ENCODE measurements at regions not wholly inside any gene's neighbourhood (a gene's known extent, or its start where the extent isn't known, plus 50 kb on each side); places are given as distances from the start of the nearest gene placed in this dataset.

GRCh38 chr5:96316487-96316886 is 116.6 kb downstream of the PCSK1 start:
- ATAC-seq, result no peak; a peak in 1 of 6 replicates
- no peak for FAIRE-seq
- 39% methylated on average over 2 of the region's 2 CpGs for WGBS (ENCODE audit: missing lambda C conversion rate)

DNA sequence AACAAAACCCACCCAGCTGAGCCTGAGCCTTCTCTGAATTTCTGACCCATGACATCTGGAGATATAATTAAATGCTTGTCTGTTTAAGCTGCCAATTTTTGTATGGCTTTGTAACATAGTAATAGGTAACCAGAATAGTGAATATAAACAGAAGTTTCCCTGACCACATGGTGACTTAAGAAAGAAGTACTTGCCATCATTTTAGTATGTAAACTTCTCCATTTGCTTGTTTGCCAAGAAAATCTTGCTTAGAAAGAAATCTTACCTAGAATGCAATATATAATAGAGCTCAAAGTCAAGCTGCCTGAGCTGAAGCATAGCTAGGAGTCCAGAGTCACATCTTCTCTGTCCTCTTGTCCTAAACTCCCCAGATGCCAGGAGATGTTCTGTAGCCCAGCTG is 117.0 kb downstream of the PCSK1 start:
- DNase-seq (ENCODE audit: low read depth in 1 of 2, low spot score in 1 of 2), result no peak
- peak overlapping the region; percentile 37 for H3K4me2 ChIP-seq
- TF ChIP-seq GATA3 (IDR thresholded peaks at IDR 0.05; ENCODE audit: borderline replicate concordance), result no peak
- no peak overlapping the region for H3K4me3 ChIP-seq
- no peak for ATAC-seq
- peaks cover 2% of the 10 kb centered on the region; the same call in 1 of the 3 replicates for H3K9me3 ChIP-seq
- CTCF ChIA-PET, result interaction anchor here (0.7 to 1.8 kb wide), 4 partner anchors 14 to 456 kb away, joined by 3 to 6 read pairs (median 3); no protein-coding TSS in a partner anchor
- no peak for FAIRE-seq
- H3K27ac ChIP-seq, result peak overlapping the region; percentile 30 to 60; a peak in 3 of 6 replicates
- POLR2A ChIA-PET, result no interaction called here
- H3K4me1 ChIP-seq, result peaks cover 11% of the 10 kb centered on the region; the same call in 2 of the 3 replicates

More at GRCh38 chr5:96316487-96316886, 116.6 kb downstream of the PCSK1 start:
- Histone ChIP-seq H3K4me3 (no peak overlapping the region), H3K4me1 (peaks cover 11% of the 10 kb centered on the region; the same call in 2 of the 3 replicates), H3K9me3 (no peaks in the 10 kb centered on the region), H3K27ac (peak overlapping the region; percentile 30 to 60; a peak in 3 of 6 replicates), H3K4me2 (peak overlapping the region; percentile 37)
- TF ChIP-seq ZNF302 (CRISPR knock-in tag; IDR thresholded peaks at IDR 0.05) (no peak), HOXA7 (CRISPR knock-in tag; IDR thresholded peaks at IDR 0.05) (no peak), EP300 (IDR thresholded peaks at IDR 0.05) (peak in 1 of 2 experiments; percentile 48; a peak in 3 of 5 replicates), CEBPB (IDR thresholded peaks at IDR 0.05) (peak in 1 of 2 experiments; percentile 45; a peak in 1 of 4 replicates), CHD2 (IDR thresholded peaks at IDR 0.05; ENCODE audit: low read length, partially characterized antibody) (no peak)
- no peak for DNase-seq (ENCODE audit: low read depth in 1 of 2, low spot score in 1 of 2)
- POLR2A ChIA-PET, result no interaction called here
- CTCF ChIA-PET, result interaction anchor here (0.7 to 1.8 kb wide), 4 partner anchors 14 to 457 kb away, joined by 3 to 6 read pairs (median 3); no protein-coding TSS in a partner anchor

- ATAC-seq, result no peak
- H3K4me2 ChIP-seq, result no peak overlapping the region
- ChIA-PET CTCF (interaction anchor here (0.7 to 1.8 kb wide), 2 partner anchors 14 to 456 kb away, joined by 3 to 6 read pairs; no protein-coding TSS in a partner anchor), POLR2A (no interaction called here)
- H3K4me3 ChIP-seq, result no peak overlapping the region
- TF ChIP-seq NFE2L2 (conservative IDR thresholded peaks at IDR 0.05; ENCODE audit: low read length) (no peak), SMC3 (IDR thresholded peaks at IDR 0.05) (no peak), ZC3H11A (IDR thresholded peaks at IDR 0.05) (no peak), EHF (CRISPR knock-in tag; IDR thresholded peaks at IDR 0.05) (no peak), ZSCAN20 (CRISPR knock-in tag; IDR thresholded peaks at IDR 0.05) (no peak), BCL3 (IDR thresholded peaks at IDR 0.05) (no peak), NR3C1 (IDR thresholded peaks at IDR 0.05) (no peak), HMGXB4 (CRISPR knock-in tag; IDR thresholded peaks at IDR 0.05; ENCODE audit: borderline replicate concordance) (no peak), BHLHE40 (IDR thresholded peaks at IDR 0.05; ENCODE audit: low read depth, low read length) (no peak), TFCP2L1 (CRISPR knock-in tag; IDR thresholded peaks at IDR 0.05) (no peak), JUNB (IDR thresholded peaks at IDR 0.05) (no peak), ATOH8 (CRISPR knock-in tag; IDR thresholded peaks at IDR 0.05; ENCODE audit: low read depth) (no peak), ESRRA (IDR thresholded peaks at IDR 0.05; ENCODE audit: borderline replicate concordance, low read length) (no peak)
- TF ChIP-seq, protein P1, sequence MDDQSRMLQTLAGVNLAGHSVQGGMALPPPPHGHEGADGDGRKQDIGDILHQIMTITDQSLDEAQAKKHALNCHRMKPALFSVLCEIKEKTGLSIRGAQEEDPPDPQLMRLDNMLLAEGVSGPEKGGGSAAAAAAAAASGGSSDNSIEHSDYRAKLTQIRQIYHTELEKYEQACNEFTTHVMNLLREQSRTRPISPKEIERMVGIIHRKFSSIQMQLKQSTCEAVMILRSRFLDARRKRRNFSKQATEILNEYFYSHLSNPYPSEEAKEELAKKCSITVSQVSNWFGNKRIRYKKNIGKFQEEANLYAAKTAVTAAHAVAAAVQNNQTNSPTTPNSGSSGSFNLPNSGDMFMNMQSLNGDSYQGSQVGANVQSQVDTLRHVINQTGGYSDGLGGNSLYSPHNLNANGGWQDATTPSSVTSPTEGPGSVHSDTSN (IDR thresholded peaks at IDR 0.05), result no peak
- TF ChIP-seq, protein P2, sequence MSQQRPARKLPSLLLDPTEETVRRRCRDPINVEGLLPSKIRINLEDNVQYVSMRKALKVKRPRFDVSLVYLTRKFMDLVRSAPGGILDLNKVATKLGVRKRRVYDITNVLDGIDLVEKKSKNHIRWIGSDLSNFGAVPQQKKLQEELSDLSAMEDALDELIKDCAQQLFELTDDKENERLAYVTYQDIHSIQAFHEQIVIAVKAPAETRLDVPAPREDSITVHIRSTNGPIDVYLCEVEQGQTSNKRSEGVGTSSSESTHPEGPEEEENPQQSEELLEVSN (IDR thresholded peaks at IDR 0.05; ENCODE audit: borderline replicate concordance, low read depth), result no peak
- DNase-seq (ENCODE audit: low read depth in 1 of 2, low spot score in 1 of 2), result no peak
- no peak for FAIRE-seq
- H3K4me1 ChIP-seq, result peaks cover 11% of the 10 kb centered on the region; the same call in 2 of the 3 replicates
- H3K27ac ChIP-seq, result peak overlapping the region; percentile 1 to 60; a peak in 3 of 6 replicates
- peaks cover 8% of the 10 kb centered on the region; the same call in 1 of the 3 replicates for H3K9me3 ChIP-seq
Observed at GRCh38 chr5:96315431-96315830, 117.6 kb downstream of the PCSK1 start.

All from A549 (cell line).